C4-2B (cell line): ENCODE measurements at regions not wholly inside any gene's neighbourhood (a gene's known extent, or its start where the extent isn't known, plus 50 kb on each side); places are given as distances from the start of the nearest gene placed in this dataset.

ENCODE experiments used
- H3K27ac ChIP-seq: fragments of 450-650 bp; 2 replicates; pipeline ENCODE4 v1.5.1; 2017
- CTCF ChIP-seq: fragments of 450-650 bp; conservative IDR thresholded peaks from 2 replicates; pipeline ENCODE4 v1.5.1; 2017; ENCODE audit warnings: mild to moderate bottlenecking
- ZFX ChIP-seq: fragments of 450-650 bp; IDR thresholded peaks from 2 replicates; pipeline ENCODE4 v1.6.1; 2017

- TF ChIP-seq ZFX (no peak), CTCF (peak; percentile 74)
- H3K27ac ChIP-seq = no peak overlapping the region
Observed at GRCh38 chr1:227449051-227449450, 114.3 kb upstream of the ZNF678 start.

GRCh38 chr1:227447531-227447990 lies 115.8 kb upstream of the ZNF678 start:
- TF ChIP-seq ZFX (no peak), CTCF (peak; percentile 82)
- no peak overlapping the region; the same call in 1 of the 2 replicates for H3K27ac ChIP-seq

- no peak overlapping the region for H3K27ac ChIP-seq
- TF ChIP-seq CTCF (no peak), ZFX (no peak)
Observed at GRCh38 chr1:227445746-227446145, 117.6 kb upstream of the ZNF678 start.

GRCh38 chr1:227445092-227445674 lies 118.2 kb upstream of the ZNF678 start:
- no peak overlapping the region for H3K27ac ChIP-seq
- TF ChIP-seq CTCF (no peak), ZFX (no peak)

GRCh38 chr1:227440182-227440581 lies 121.9 kb upstream of the CDC42BPA start:
- no peak overlapping the region for H3K27ac ChIP-seq
- no peak for TF ChIP-seq CTCF
- no peak for TF ChIP-seq ZFX

- TF ChIP-seq CTCF (peak; percentile 71), ZFX (no peak)
- H3K27ac ChIP-seq = no peak overlapping the region
Observed at GRCh38 chr1:227437495-227438008, 119.3 kb upstream of the CDC42BPA start.

GRCh38 chr1:227434808-227435444 lies 116.6 kb upstream of the CDC42BPA start:
- H3K27ac ChIP-seq = no peak overlapping the region
- TF ChIP-seq CTCF (no peak), ZFX (no peak)
